SIG-M5 (cell line): ENCODE measurements at regions not wholly inside any gene's neighbourhood (a gene's known extent, or its start where the extent isn't known, plus 50 kb on each side); places are given as distances from the start of the nearest gene placed in this dataset.

Source experiments
- DNase-seq: peaks from one replicate; lab custom pipeline; 2025; lab: John Stamatoyannopoulos, UW

GRCh38 chr20:50286174-50286511, 95.5 kb downstream of the CEBPB start:
- no peak for DNase-seq

- no peak for DNase-seq
Observed at GRCh38 chr20:50286609-50287008, 96.0 kb downstream of the CEBPB start.

DNA sequence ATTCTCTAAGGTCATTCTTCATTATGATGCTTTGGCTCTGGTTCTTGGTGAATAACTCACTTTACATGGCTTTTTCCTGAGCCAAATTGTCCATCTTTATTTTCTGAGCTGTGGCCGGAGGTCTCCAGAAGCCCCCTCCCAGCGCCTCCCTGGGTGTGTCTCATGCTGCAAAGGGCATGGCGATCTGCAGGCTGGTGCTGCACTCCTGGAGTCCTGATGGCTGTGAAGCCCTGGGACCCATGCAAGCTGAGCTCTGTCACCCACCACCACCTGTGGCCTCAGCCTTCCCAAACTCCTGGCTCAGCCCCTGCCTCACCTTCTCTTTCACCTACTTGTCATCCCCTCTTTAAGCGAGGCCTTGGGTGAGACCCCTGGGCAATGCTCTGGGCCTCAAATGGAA, 96.9 kb downstream of the CEBPB start:
- DNase-seq, result no peak

DNA sequence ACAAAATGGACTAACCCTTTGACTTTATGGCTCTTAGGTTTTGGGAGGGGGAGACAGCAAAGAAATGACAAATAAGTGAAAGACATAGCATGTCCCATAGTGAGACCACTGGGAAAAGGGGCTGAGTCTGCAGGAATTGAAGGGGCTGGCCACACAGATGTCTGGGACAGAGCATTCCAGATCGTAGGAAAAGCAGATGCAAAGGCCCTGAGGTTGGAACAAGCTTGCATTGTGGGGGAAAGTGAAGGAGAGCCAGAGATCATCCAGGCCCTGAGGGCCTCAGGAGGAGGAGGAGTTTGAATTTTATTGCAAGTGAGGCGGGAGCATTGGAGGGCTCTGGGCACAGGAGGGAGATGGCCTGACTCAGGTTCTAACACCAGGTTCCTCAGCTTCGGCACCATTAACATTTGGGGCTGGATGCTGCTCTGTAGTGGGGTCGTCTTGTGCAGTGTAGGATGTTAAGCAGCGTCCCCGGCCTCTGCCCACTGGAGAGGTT, 97.5 kb downstream of the CEBPB start:
- no peak for DNase-seq

- no peak for DNase-seq
Observed at GRCh38 chr20:50289581-50289980, 99.0 kb downstream of the CEBPB start.

DNA sequence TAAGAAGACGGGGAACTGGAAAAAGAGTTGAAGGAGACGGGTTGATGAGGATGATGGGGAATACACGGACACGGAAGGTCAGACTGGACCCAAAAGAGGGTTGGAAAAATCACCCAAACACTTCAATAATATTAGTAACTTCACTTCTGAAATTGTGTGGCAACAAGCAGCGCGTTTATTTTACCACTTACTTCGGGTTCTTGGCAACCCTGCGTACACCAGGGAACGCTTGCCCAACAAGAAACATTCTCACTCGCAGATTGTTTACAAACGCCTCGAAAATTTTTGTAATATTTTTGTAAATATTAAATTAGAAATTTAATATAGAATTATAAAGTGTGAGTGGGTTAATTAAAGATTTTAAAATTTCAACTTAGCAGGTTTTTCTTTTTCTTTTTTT, 99.5 kb downstream of the CEBPB start:
- no peak for DNase-seq

DNA sequence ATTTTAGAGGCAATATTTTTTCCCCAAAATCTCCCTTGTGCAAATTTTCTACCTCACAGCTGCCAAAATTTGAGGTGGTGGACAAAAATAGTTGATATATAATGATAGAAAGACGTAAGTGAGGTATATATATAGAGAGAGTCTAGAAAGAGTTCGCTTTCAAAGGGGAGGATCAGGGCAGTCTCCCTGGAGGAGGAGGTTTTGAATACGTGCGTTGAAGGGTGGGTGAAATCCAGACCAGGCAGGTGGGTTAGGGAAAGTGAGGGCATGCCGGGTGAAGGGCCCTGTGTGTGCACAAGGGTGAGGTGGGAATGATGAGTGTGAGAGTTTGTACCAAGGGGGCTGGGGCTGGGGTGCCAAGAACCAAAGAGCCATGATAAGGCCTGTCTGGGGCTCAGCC, 100.2 kb downstream of the CEBPB start:
- no peak for DNase-seq

- no peak for DNase-seq
Observed at GRCh38 chr20:50291254-50292078, 100.8 kb downstream of the CEBPB start.

DNA sequence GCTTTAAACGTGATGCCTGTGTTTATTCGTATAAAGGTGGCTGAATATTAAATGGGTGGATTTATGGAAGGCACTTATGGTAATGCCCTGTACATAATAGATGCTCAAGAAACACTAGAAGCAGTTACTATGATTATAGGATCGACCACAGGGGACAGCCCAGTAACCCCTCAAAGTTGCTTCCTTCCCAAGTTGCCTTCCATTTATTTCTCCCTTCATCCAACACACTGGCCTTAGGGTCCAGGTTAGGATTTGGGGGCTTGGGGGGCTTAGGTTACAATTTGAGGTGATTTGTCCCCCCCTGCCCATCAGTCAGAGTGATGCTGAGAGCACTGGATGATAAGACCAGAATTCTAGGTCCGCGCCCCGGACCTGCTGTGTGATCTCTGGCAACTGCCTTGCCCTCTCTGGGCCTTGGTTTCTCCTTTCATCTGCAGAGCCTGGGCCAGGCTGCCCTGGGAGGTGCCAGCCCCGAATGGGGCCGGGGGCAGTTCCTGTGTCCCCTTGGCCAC, 101.5 kb downstream of the CEBPB start:
- no peak for DNase-seq

- DNase-seq, result no peak
Observed at GRCh38 chr20:50292591-50293283, 102.1 kb downstream of the CEBPB start.

- no peak for DNase-seq
Observed at GRCh38 chr20:50293284-50294139, 102.9 kb downstream of the CEBPB start.

GRCh38 chr20:50294164-50295088, 103.8 kb downstream of the CEBPB start:
- DNase-seq, result no peak

DNA sequence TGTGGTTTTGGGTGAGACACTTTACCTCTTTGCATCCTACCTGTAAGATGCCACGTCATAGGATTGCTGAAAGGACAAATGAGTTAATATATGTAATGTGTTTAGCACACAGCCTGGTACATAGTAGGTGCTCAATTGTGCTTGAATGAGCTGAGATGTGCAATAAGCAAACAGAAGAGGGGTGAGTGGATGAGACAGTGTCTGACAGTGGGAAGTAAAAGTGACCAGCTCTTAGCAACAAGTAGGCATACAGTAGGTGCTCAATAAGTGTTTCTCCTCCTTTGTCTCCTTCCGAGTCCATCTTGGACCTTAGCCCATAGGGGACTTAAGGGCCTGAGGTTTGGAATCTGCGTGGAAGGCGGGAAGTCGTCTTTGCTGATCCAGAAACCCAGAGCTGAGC, 104.7 kb downstream of the CEBPB start:
- no peak for DNase-seq

- no peak for DNase-seq
Observed at GRCh38 chr20:50295762-50296449, 105.3 kb downstream of the CEBPB start.

DNA sequence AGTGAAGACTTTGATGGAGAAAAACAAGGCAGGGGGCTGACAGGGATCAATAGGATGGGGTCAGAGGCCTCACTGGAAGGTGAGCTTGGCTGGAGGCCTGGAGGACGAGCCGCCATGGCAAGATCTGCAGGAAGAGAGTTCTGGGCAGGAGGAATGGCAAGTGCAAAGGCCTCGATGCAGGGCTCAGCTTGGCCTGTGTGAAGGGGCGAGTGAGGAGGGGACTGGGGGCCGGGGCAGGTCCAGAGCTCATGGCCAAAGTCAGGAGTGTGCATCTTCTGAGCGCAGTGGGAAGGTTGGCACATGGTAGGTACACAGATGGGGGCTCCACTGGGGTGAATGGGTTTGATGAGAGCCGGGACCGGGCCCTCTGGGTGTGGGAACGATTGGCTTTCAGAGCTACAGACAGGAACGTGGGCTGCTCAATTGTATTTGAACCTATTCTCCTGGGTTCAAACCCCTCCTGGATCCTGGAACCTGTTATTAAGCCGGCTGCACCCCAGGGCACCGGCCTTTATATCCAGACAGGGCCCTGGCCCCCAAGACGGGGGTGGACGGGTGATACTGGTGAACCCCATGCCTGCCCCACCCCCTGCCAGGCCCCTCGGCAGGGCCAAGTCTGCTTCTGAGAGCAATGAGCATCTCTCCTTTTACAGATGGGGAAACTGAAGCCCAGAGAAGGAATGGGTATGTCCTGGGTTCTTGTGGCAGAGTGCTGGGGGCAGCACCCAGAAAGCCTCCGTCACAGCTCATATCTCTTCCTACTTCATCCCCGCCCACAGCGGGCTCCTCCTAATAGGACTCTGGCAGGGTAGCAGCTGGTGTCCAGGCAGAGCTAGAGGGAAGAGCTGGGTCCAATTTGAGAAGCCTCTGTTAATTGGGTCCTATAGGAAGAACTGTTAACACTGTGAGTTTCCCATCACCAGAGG, 106.1 kb downstream of the CEBPB start:
- DNase-seq, result no peak

GRCh38 chr20:50297498-50298376, 107.1 kb downstream of the CEBPB start:
- DNase-seq, result no peak

DNA sequence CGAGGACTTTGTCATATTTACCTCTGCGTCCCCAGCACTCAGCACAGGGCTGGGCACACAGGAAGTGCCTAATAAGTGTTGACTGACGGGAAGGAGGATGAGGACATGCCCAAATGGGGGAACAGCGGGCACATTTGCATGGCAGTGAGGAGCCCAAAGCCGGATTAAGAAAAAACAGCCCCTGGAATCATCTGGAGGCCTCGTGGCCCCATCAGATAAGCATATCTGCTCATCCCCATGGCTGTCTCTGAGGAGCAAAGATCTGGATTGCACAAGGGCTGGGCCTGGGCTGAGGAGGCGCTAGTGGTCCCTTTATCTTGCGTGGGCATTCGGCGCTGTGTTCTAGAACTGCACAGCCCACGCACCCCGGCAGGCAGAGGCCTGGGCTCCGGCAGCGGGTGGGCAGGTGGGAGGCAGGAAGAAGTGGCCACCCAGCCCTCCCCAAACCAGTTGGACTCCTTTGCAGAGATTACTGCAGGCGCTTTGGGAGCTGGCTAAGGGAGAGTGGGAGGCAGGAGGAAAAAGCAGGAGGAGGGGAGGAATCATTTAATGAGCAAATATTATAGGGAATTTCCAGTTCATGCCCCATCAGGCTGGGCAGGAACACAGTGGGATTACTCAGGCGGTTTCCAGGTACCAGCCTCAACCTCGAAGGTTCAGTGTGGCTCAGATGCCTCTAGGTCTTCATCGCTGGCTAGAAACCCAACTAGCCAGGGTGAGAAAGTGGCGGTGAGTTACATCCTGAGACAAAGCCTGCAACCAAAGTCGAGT, 108.1 kb downstream of the CEBPB start:
- no peak for DNase-seq

DNA sequence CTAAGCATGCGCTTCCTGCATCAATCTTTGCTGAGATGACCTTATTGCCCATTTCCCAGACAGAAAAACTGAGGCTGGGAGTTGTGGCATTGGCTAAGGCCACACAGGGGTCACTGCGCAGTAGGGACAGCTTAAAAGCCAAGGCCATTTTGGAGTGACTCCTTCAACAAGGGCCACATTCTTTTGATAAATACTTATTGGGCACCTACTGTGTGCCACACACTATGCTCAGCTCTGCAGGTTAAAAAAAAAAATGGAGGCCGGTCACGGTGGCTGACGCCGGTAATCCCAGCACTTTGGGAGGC, 108.6 kb downstream of the CEBPB start:
- no peak for DNase-seq
